Ishikawa (cell line): ENCODE measurements at regions not wholly inside any gene's neighbourhood (a gene's known extent, or its start where the extent isn't known, plus 50 kb on each side); places are given as distances from the start of the nearest gene placed in this dataset.

Source experiments
- CEBPB ChIP-seq: IDR thresholded peaks from 2 replicates; pipeline ENCODE4 v1.6.1; 2012
- EGR1 ChIP-seq: IDR thresholded peaks from 2 replicates; pipeline ENCODE4 v1.6.1; 2012
- EP300 ChIP-seq: IDR thresholded peaks from 2 replicates; pipeline ENCODE4 v1.6.1; 2012; ENCODE audit warnings: borderline replicate concordance
- FOXM1 ChIP-seq: IDR thresholded peaks from 2 replicates; pipeline ENCODE4 v1.6.1; 2012; ENCODE audit warnings: low read depth, borderline replicate concordance
- NFIC ChIP-seq: IDR thresholded peaks from 2 replicates; pipeline ENCODE4 v1.6.1; 2012
- RAD21 ChIP-seq: IDR thresholded peaks from 2 replicates; pipeline ENCODE4 v1.6.1; 2012; ENCODE audit warnings: low read depth
- TAF1 ChIP-seq: IDR thresholded peaks from 2 replicates; pipeline ENCODE4 v1.6.1; 2012; ENCODE audit warnings: low read depth, mild to moderate bottlenecking
- TCF12 ChIP-seq: IDR thresholded peaks from 2 replicates; pipeline ENCODE4 v1.6.1; 2012; ENCODE audit warnings: low read depth
- TEAD4 ChIP-seq: IDR thresholded peaks from 2 replicates; pipeline ENCODE4 v1.6.1; 2012
- USF1 ChIP-seq: IDR thresholded peaks from 2 replicates; pipeline ENCODE4 v1.6.1; 2012
- YY1 ChIP-seq: IDR thresholded peaks from 2 replicates; pipeline ENCODE4 v1.6.1; 2012; ENCODE audit warnings: low read depth
- ZBTB7A ChIP-seq: IDR thresholded peaks from 2 replicates; pipeline ENCODE4 v1.6.1; 2012; ENCODE audit warnings: low read depth
- TF ChIP-seq, protein P1 (sequence below): IDR thresholded peaks from 2 replicates; pipeline ENCODE4 v1.6.1; 2012; ENCODE audit warnings: low read depth, mild to moderate bottlenecking
- TF ChIP-seq, protein P2 (sequence below): IDR thresholded peaks from 2 replicates; pipeline ENCODE4 v1.6.1; 2012

- TF ChIP-seq, protein P1, sequence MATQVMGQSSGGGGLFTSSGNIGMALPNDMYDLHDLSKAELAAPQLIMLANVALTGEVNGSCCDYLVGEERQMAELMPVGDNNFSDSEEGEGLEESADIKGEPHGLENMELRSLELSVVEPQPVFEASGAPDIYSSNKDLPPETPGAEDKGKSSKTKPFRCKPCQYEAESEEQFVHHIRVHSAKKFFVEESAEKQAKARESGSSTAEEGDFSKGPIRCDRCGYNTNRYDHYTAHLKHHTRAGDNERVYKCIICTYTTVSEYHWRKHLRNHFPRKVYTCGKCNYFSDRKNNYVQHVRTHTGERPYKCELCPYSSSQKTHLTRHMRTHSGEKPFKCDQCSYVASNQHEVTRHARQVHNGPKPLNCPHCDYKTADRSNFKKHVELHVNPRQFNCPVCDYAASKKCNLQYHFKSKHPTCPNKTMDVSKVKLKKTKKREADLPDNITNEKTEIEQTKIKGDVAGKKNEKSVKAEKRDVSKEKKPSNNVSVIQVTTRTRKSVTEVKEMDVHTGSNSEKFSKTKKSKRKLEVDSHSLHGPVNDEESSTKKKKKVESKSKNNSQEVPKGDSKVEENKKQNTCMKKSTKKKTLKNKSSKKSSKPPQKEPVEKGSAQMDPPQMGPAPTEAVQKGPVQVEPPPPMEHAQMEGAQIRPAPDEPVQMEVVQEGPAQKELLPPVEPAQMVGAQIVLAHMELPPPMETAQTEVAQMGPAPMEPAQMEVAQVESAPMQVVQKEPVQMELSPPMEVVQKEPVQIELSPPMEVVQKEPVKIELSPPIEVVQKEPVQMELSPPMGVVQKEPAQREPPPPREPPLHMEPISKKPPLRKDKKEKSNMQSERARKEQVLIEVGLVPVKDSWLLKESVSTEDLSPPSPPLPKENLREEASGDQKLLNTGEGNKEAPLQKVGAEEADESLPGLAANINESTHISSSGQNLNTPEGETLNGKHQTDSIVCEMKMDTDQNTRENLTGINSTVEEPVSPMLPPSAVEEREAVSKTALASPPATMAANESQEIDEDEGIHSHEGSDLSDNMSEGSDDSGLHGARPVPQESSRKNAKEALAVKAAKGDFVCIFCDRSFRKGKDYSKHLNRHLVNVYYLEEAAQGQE: no peak
- no peak for TF ChIP-seq CEBPB
- TF ChIP-seq FOXM1: no peak
- TF ChIP-seq YY1: no peak
- no peak for TF ChIP-seq RAD21
- no peak for TF ChIP-seq NFIC
- TF ChIP-seq ZBTB7A: no peak
- TF ChIP-seq TEAD4: no peak
- TF ChIP-seq USF1: no peak
- no peak for TF ChIP-seq EP300
- no peak for TF ChIP-seq TCF12
- TF ChIP-seq TAF1: no peak
- TF ChIP-seq, protein P2, sequence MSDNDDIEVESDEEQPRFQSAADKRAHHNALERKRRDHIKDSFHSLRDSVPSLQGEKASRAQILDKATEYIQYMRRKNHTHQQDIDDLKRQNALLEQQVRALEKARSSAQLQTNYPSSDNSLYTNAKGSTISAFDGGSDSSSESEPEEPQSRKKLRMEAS: no peak
- no peak for TF ChIP-seq EGR1
Observed at GRCh38 chr2:55763721-55764120, 70.1 kb upstream of the PNPT1 start.
